BLaER1 treated with 17β-estradiol and CSF1 and Interleukin-3, amounts not matched to agents 10 nM and 100 nM (cell line): ENCODE measurements at regions not wholly inside any gene's neighbourhood (a gene's known extent, or its start where the extent isn't known, plus 50 kb on each side); places are given as distances from the start of the nearest gene placed in this dataset.

Experiments
- H3K27ac ChIP-seq, 11 experiments: shearing (Covaris generic); formaldehyde crosslinking; 2 replicates each; pipeline ENCODE4 v1.8.1; 2022
- H3K27me3 ChIP-seq, 11 experiments: shearing (Covaris generic); formaldehyde crosslinking; 2 replicates each; pipeline ENCODE4 v1.8.1; 2022
- H3K36me3 ChIP-seq, 11 experiments: shearing (Covaris generic); formaldehyde crosslinking; 2 replicates each; pipeline ENCODE4 v1.8.1; 2022
- H3K4me1 ChIP-seq, 10 experiments: shearing (Covaris generic); formaldehyde crosslinking; 2 replicates each; pipeline ENCODE4 v1.8.1; 2022
- H3K4me2 ChIP-seq, 11 experiments: shearing (Covaris generic); formaldehyde crosslinking; 2 replicates each; pipeline ENCODE4 v1.8.1; 2022
- H3K4me3 ChIP-seq, 10 experiments: shearing (Covaris generic); formaldehyde crosslinking; 2 replicates each; pipeline ENCODE4 v1.8.1; 2022
- H3K9ac ChIP-seq, 11 experiments: shearing (Covaris generic); formaldehyde crosslinking; 2 replicates each; pipeline ENCODE4 v1.8.1; 2022
- H3K9me3 ChIP-seq, 11 experiments: shearing (Covaris generic); formaldehyde crosslinking; replicated peaks in 1 of 11; 2 replicates each; pipeline ENCODE4 v1.8.1; 2022
- H4K20me1 ChIP-seq, 11 experiments: shearing (Covaris generic); formaldehyde crosslinking; 2 replicates each; pipeline ENCODE4 v1.8.1; 2022
- Cebpa-rat ChIP-seq, 11 experiments: shearing (Covaris generic); IDR thresholded peaks; 2 replicates each; pipeline ENCODE4 v1.8.1; 2022

GRCh38 chr12:20232931-20233675, 135.2 kb upstream of the PDE3A start:
- H4K20me1 ChIP-seq, result no peaks in the 10 kb centered on the region
- H3K9me3 ChIP-seq, result peaks cover 19 to 35% (median 27%) of the 10 kb centered on the region in 11 experiments; a peak in 18 of 22 replicates
- no peaks in the 10 kb centered on the region for H3K36me3 ChIP-seq
- no peak for TF ChIP-seq Cebpa-rat (IDR thresholded peaks at IDR 0.05)
- no peaks in the 10 kb centered on the region for H3K4me1 ChIP-seq
- no peak overlapping the region for H3K9ac ChIP-seq
- no peak overlapping the region for H3K4me3 ChIP-seq
- no peak overlapping the region for H3K4me2 ChIP-seq
- no peaks in the 10 kb centered on the region for H3K27me3 ChIP-seq
- H3K27ac ChIP-seq, result no peak overlapping the region

- no peaks in the 10 kb centered on the region for H3K36me3 ChIP-seq
- H3K27ac ChIP-seq, result no peak overlapping the region
- H3K27me3 ChIP-seq, result no peaks in the 10 kb centered on the region
- no peaks in the 10 kb centered on the region for H3K4me1 ChIP-seq
- H3K4me2 ChIP-seq, result no peak overlapping the region
- TF ChIP-seq Cebpa-rat (IDR thresholded peaks at IDR 0.05), result no peak
- no peaks in the 10 kb centered on the region for H4K20me1 ChIP-seq
- H3K9ac ChIP-seq, result no peak overlapping the region
- peaks cover 19 to 38% (median 27%) of the 10 kb centered on the region in 11 experiments; a peak in 18 of 22 replicates for H3K9me3 ChIP-seq
- H3K4me3 ChIP-seq, result no peak overlapping the region
These were observed 133.9 kb upstream of the PDE3A start for GRCh38 chr12:20234474-20234873.

GRCh38 chr12:20237091-20237490, 131.2 kb upstream of the PDE3A start:
- H3K4me3 ChIP-seq, result no peak overlapping the region
- H3K36me3 ChIP-seq, result no peaks in the 10 kb centered on the region
- H3K27me3 ChIP-seq, result no peaks in the 10 kb centered on the region
- TF ChIP-seq Cebpa-rat (IDR thresholded peaks at IDR 0.05), result no peak
- no peaks in the 10 kb centered on the region for H3K4me1 ChIP-seq
- H3K4me2 ChIP-seq, result no peak overlapping the region
- no peaks in the 10 kb centered on the region for H4K20me1 ChIP-seq
- H3K9me3 ChIP-seq, result peaks cover 7 to 23% (median 14%) of the 10 kb centered on the region in 11 experiments; a peak in 18 of 22 replicates
- H3K27ac ChIP-seq, result no peak overlapping the region
- no peak overlapping the region for H3K9ac ChIP-seq

GRCh38 chr12:20245491-20245890, 122.8 kb upstream of the PDE3A start:
- no peaks in the 10 kb centered on the region for H4K20me1 ChIP-seq
- no peak overlapping the region for H3K4me2 ChIP-seq
- no peaks in the 10 kb centered on the region for H3K4me1 ChIP-seq
- H3K9ac ChIP-seq, result no peak overlapping the region
- no peaks in the 10 kb centered on the region for H3K27me3 ChIP-seq
- peaks cover 6 to 21% (median 10%) of the 10 kb centered on the region in 11 experiments; a peak in 14 of 22 replicates for H3K9me3 ChIP-seq
- no peaks in the 10 kb centered on the region for H3K36me3 ChIP-seq
- H3K4me3 ChIP-seq, result no peak overlapping the region
- no peak overlapping the region for H3K27ac ChIP-seq
- TF ChIP-seq Cebpa-rat (IDR thresholded peaks at IDR 0.05), result no peak

GRCh38 chr12:20248646-20249045, 119.7 kb upstream of the PDE3A start:
- Histone ChIP-seq H3K4me2 (no peak overlapping the region), H3K27ac (no peak overlapping the region), H3K4me1 (no peaks in the 10 kb centered on the region), H3K9ac (no peak overlapping the region), H3K36me3 (no peaks in the 10 kb centered on the region), H3K4me3 (no peak overlapping the region), H3K27me3 (no peaks in the 10 kb centered on the region), H3K9me3 (peaks cover 6 to 21% (median 10%) of the 10 kb centered on the region in 11 experiments; a peak in 14 of 22 replicates), H4K20me1 (no peaks in the 10 kb centered on the region)
- TF ChIP-seq Cebpa-rat (IDR thresholded peaks at IDR 0.05), result no peak

GRCh38 chr12:20250761-20251160, 117.6 kb upstream of the PDE3A start:
- Histone ChIP-seq H3K4me2 (no peak overlapping the region), H3K9me3 (peaks cover 6 to 21% (median 10%) of the 10 kb centered on the region in 11 experiments; a peak in 14 of 22 replicates), H4K20me1 (no peaks in the 10 kb centered on the region), H3K36me3 (no peaks in the 10 kb centered on the region), H3K27me3 (no peaks in the 10 kb centered on the region), H3K4me1 (no peaks in the 10 kb centered on the region), H3K27ac (no peak overlapping the region), H3K4me3 (no peak overlapping the region), H3K9ac (no peak overlapping the region)
- no peak for TF ChIP-seq Cebpa-rat (IDR thresholded peaks at IDR 0.05)

GRCh38 chr12:20257311-20257710, 111.0 kb upstream of the PDE3A start:
- Histone ChIP-seq H3K4me1 (no peaks in the 10 kb centered on the region; a peak in 1 of 20 replicates), H3K9ac (no peak overlapping the region), H3K36me3 (no peaks in the 10 kb centered on the region), H3K27me3 (no peaks in the 10 kb centered on the region), H3K4me2 (no peak overlapping the region), H3K9me3 (no peaks in the 10 kb centered on the region), H3K27ac (no peak overlapping the region), H3K4me3 (no peak overlapping the region), H4K20me1 (no peaks in the 10 kb centered on the region)
- TF ChIP-seq Cebpa-rat (IDR thresholded peaks at IDR 0.05), result no peak

- Histone ChIP-seq H3K9me3 (no peaks in the 10 kb centered on the region), H3K4me1 (no peaks in the 10 kb centered on the region; a peak in 1 of 20 replicates), H3K27me3 (no peaks in the 10 kb centered on the region), H3K27ac (no peak overlapping the region), H3K36me3 (no peaks in the 10 kb centered on the region), H3K9ac (no peak overlapping the region), H3K4me3 (no peak overlapping the region), H3K4me2 (no peak overlapping the region), H4K20me1 (no peaks in the 10 kb centered on the region)
- TF ChIP-seq Cebpa-rat (IDR thresholded peaks at IDR 0.05), result no peak
These were observed 108.6 kb upstream of the PDE3A start for GRCh38 chr12:20259786-20260185.

GRCh38 chr12:20260851-20261250, 107.5 kb upstream of the PDE3A start:
- Histone ChIP-seq H3K27ac (no peak overlapping the region), H4K20me1 (no peaks in the 10 kb centered on the region), H3K4me3 (no peak overlapping the region), H3K9me3 (no peaks in the 10 kb centered on the region), H3K9ac (no peak overlapping the region), H3K4me1 (no peaks in the 10 kb centered on the region; a peak in 1 of 20 replicates), H3K27me3 (no peaks in the 10 kb centered on the region), H3K36me3 (no peaks in the 10 kb centered on the region), H3K4me2 (no peak overlapping the region)
- TF ChIP-seq Cebpa-rat (IDR thresholded peaks at IDR 0.05), result no peak

GRCh38 chr12:20262119-20262518, 106.2 kb upstream of the PDE3A start:
- H3K4me2 ChIP-seq, result no peak overlapping the region
- no peaks in the 10 kb centered on the region for H3K9me3 ChIP-seq
- H3K27ac ChIP-seq, result no peak overlapping the region
- no peak overlapping the region for H3K4me3 ChIP-seq
- no peak for TF ChIP-seq Cebpa-rat (IDR thresholded peaks at IDR 0.05)
- no peaks in the 10 kb centered on the region for H4K20me1 ChIP-seq
- no peak overlapping the region for H3K9ac ChIP-seq
- no peaks in the 10 kb centered on the region for H3K27me3 ChIP-seq
- no peaks in the 10 kb centered on the region for H3K36me3 ChIP-seq
- no peaks in the 10 kb centered on the region; a peak in 1 of 20 replicates for H3K4me1 ChIP-seq
